ENCODE measurements at regions not wholly inside any gene's neighbourhood (a gene's known extent, or its start where the extent isn't known, plus 50 kb on each side); places are given as distances from the start of the nearest gene placed in this dataset.
A peak's percentile ranks its signal among the peaks of the same experiment; 100 is the strongest.

- no peak for DNase-seq
- peaks cover 17 to 21% (median 19%) of the 10 kb centered on the region in 3 donors for H3K36me3 Mint-ChIP-seq
- H3K9me3 Mint-ChIP-seq, result peaks cover 0 to 16% (median 4%) of the 10 kb centered on the region in 6 donors
These were observed 334.8 kb upstream of the RGS6 start for GRCh38 chr14:71597287-71597920.

GRCh38 chr14:71597955-71598660 is 334.1 kb upstream of the RGS6 start:
- no peaks in the 10 kb centered on the region for H3K27me3 Mint-ChIP-seq (ENCODE audit: low read depth in 3 of 3)
- peak overlapping the region in 3 of 5 donors; percentile 3 to 22 (median 18) for H3K4me3 Mint-ChIP-seq
- H3K27ac Mint-ChIP-seq, result peak overlapping the region; percentile 27 to 87 (median 70)
- DNase-seq, result peak; percentile 18 to 25 (median 19)
- H3K9me3 Mint-ChIP-seq, result peaks cover 0 to 16% (median 4%) of the 10 kb centered on the region in 6 donors
- H3K36me3 Mint-ChIP-seq, result peaks cover 19 to 21% (median 20%) of the 10 kb centered on the region in 3 donors
- H3K4me1 Mint-ChIP-seq, result peaks cover 24 to 34% of the 10 kb centered on the region in 2 donors

More at GRCh38 chr14:71597287-71597920, 334.8 kb upstream of the RGS6 start:
- H3K27me3 Mint-ChIP-seq (ENCODE audit: low read depth in 3 of 3), result no peaks in the 10 kb centered on the region
- H3K4me1 Mint-ChIP-seq, result peaks cover 24 to 39% of the 10 kb centered on the region in 2 donors
- H3K4me3 Mint-ChIP-seq, result peak overlapping the region in 3 of 5 donors; percentile 3 to 22 (median 18)
- H3K27ac Mint-ChIP-seq, result peak overlapping the region; percentile 27 to 87 (median 70)

GRCh38 chr14:71600309-71600708 is 331.9 kb upstream of the RGS6 start:
- peaks cover 0 to under 1% (median 0%) of the 10 kb centered on the region in 3 donors for H3K27me3 Mint-ChIP-seq (ENCODE audit: low read depth in 3 of 3)

GRCh38 chr14:71602524-71602923 is 329.7 kb upstream of the RGS6 start:
- H3K27me3 Mint-ChIP-seq (ENCODE audit: low read depth in 3 of 3), result peaks cover 0 to 5% (median 0%) of the 10 kb centered on the region in 3 donors
- no peak overlapping the region for H3K27ac Mint-ChIP-seq
- peaks cover 0 to 23% (median 8%) of the 10 kb centered on the region in 6 donors for H3K9me3 Mint-ChIP-seq
- peaks cover 25 to 33% (median 25%) of the 10 kb centered on the region in 3 donors for H3K36me3 Mint-ChIP-seq
- peaks cover 16 to 17% of the 10 kb centered on the region in 2 donors for H3K4me1 Mint-ChIP-seq
- no peak overlapping the region for H3K4me3 Mint-ChIP-seq
- no peak for DNase-seq

More at GRCh38 chr14:71600309-71600708, 331.9 kb upstream of the RGS6 start:
- Mint-ChIP-seq H3K4me1 (peaks cover 19 to 25% of the 10 kb centered on the region in 2 donors), H3K9me3 (peaks cover 0 to 21% (median 8%) of the 10 kb centered on the region in 6 donors), H3K36me3 (peaks cover 22 to 30% (median 24%) of the 10 kb centered on the region in 3 donors), H3K27ac (no peak overlapping the region), H3K4me3 (no peak overlapping the region)
- DNase-seq, result no peak

GRCh38 chr14:71604231-71604630 is 328.0 kb upstream of the RGS6 start:
- Mint-ChIP-seq H3K27me3 (ENCODE audit: low read depth in 3 of 3) (peaks cover 0 to 5% (median 0%) of the 10 kb centered on the region in 3 donors), H3K27ac (no peak overlapping the region), H3K9me3 (peaks cover 0 to 23% (median 8%) of the 10 kb centered on the region in 6 donors), H3K36me3 (peaks cover 20 to 33% (median 21%) of the 10 kb centered on the region in 3 donors), H3K4me1 (peaks cover 0 to 5% of the 10 kb centered on the region in 2 donors), H3K4me3 (no peak overlapping the region)
- DNase-seq, result no peak

GRCh38 chr14:71606064-71606463 is 326.2 kb upstream of the RGS6 start:
- H3K27ac Mint-ChIP-seq, result no peak overlapping the region
- no peak overlapping the region for H3K4me3 Mint-ChIP-seq
- H3K9me3 Mint-ChIP-seq, result peaks cover 0 to 16% (median 2%) of the 10 kb centered on the region in 6 donors
- peaks cover 0 to 1% of the 10 kb centered on the region in 2 donors for H3K4me1 Mint-ChIP-seq
- peaks cover 0 to 5% (median 0%) of the 10 kb centered on the region in 3 donors for H3K27me3 Mint-ChIP-seq (ENCODE audit: low read depth in 3 of 3)
- peak in 1 of 3 donors; percentile 7 for DNase-seq
- peaks cover 9 to 21% (median 11%) of the 10 kb centered on the region in 3 donors for H3K36me3 Mint-ChIP-seq

GRCh38 chr14:71606575-71606974 is 325.7 kb upstream of the RGS6 start:
- Mint-ChIP-seq H3K36me3 (peaks cover 4 to 21% (median 9%) of the 10 kb centered on the region in 3 donors), H3K9me3 (peaks cover 0 to 11% (median 2%) of the 10 kb centered on the region in 6 donors), H3K4me1 (peaks cover 0 to 1% of the 10 kb centered on the region in 2 donors), H3K27me3 (ENCODE audit: low read depth in 3 of 3) (peaks cover 0 to 5% (median 0%) of the 10 kb centered on the region in 3 donors), H3K4me3 (no peak overlapping the region), H3K27ac (peak overlapping the region in 1 of 6 donors; percentile 17)
- DNase-seq, result no peak

GRCh38 chr14:71607056-71607455 is 325.2 kb upstream of the RGS6 start:
- DNase-seq, result no peak
- Mint-ChIP-seq H3K4me1 (peaks cover 0 to 1% of the 10 kb centered on the region in 2 donors), H3K4me3 (no peak overlapping the region), H3K9me3 (peaks cover 0 to 9% (median 2%) of the 10 kb centered on the region in 6 donors), H3K27ac (peak overlapping the region in 1 of 6 donors; percentile 17), H3K36me3 (peaks cover 4 to 16% (median 7%) of the 10 kb centered on the region in 3 donors), H3K27me3 (ENCODE audit: low read depth in 3 of 3) (peaks cover 0 to 5% (median 0%) of the 10 kb centered on the region in 3 donors)

- peaks cover 0 to 4% (median 1%) of the 10 kb centered on the region in 6 donors for H3K9me3 Mint-ChIP-seq
- peaks cover 0 to 9% (median 0%) of the 10 kb centered on the region in 3 donors for H3K27me3 Mint-ChIP-seq (ENCODE audit: low read depth in 3 of 3)
- no peak overlapping the region for H3K4me3 Mint-ChIP-seq
- H3K4me1 Mint-ChIP-seq, result peaks cover 0 to 1% of the 10 kb centered on the region in 2 donors
- H3K27ac Mint-ChIP-seq, result no peak overlapping the region
- peaks cover 2 to 5% (median 4%) of the 10 kb centered on the region in 3 donors for H3K36me3 Mint-ChIP-seq
- DNase-seq, result no peak
These were observed 322.1 kb upstream of the RGS6 start for GRCh38 chr14:71610149-71610548.

- Mint-ChIP-seq H3K4me3 (no peak overlapping the region), H3K27me3 (ENCODE audit: low read depth in 3 of 3) (peaks cover 0 to 4% (median 0%) of the 10 kb centered on the region in 3 donors), H3K27ac (peak overlapping the region in 1 of 6 donors; percentile 17), H3K36me3 (no peaks in the 10 kb centered on the region), H3K4me1 (peaks cover 0 to 1% of the 10 kb centered on the region in 2 donors), H3K9me3 (no peaks in the 10 kb centered on the region)
- no peak for DNase-seq
These were observed 321.4 kb upstream of the RGS6 start for GRCh38 chr14:71610797-71611196.

GRCh38 chr14:71613168-71613567 is 319.1 kb upstream of the RGS6 start:
- H3K4me1 Mint-ChIP-seq, result peaks cover 2 to 6% of the 10 kb centered on the region in 2 donors
- peaks cover 0 to 4% (median 0%) of the 10 kb centered on the region in 3 donors for H3K27me3 Mint-ChIP-seq (ENCODE audit: low read depth in 3 of 3)
- H3K9me3 Mint-ChIP-seq, result no peaks in the 10 kb centered on the region
- H3K36me3 Mint-ChIP-seq, result no peaks in the 10 kb centered on the region
- no peak overlapping the region for H3K4me3 Mint-ChIP-seq
- no peak for DNase-seq
- H3K27ac Mint-ChIP-seq, result no peak overlapping the region

GRCh38 chr14:71616013-71616412 is 316.2 kb upstream of the RGS6 start:
- peaks cover 2 to 6% of the 10 kb centered on the region in 2 donors for H3K4me1 Mint-ChIP-seq

GRCh38 chr14:71618047-71618446 is 314.2 kb upstream of the RGS6 start:
- H3K27ac Mint-ChIP-seq, result no peak overlapping the region
- peaks cover 13 to 31% (median 20%) of the 10 kb centered on the region in 3 donors for H3K36me3 Mint-ChIP-seq
- no peak overlapping the region for H3K4me3 Mint-ChIP-seq
- DNase-seq, result no peak
- H3K27me3 Mint-ChIP-seq (ENCODE audit: low read depth in 3 of 3), result peaks cover 0 to 4% (median 0%) of the 10 kb centered on the region in 3 donors
- peaks cover 2 to 6% of the 10 kb centered on the region in 2 donors for H3K4me1 Mint-ChIP-seq
- H3K9me3 Mint-ChIP-seq, result no peaks in the 10 kb centered on the region

More at GRCh38 chr14:71616013-71616412, 316.2 kb upstream of the RGS6 start:
- Mint-ChIP-seq H3K27me3 (ENCODE audit: low read depth in 3 of 3) (peaks cover 0 to 4% (median 0%) of the 10 kb centered on the region in 3 donors), H3K36me3 (peaks cover 8 to 16% (median 13%) of the 10 kb centered on the region in 3 donors), H3K9me3 (no peaks in the 10 kb centered on the region), H3K27ac (no peak overlapping the region), H3K4me3 (no peak overlapping the region)
- DNase-seq, result no peak
